Loucy (cell line): ENCODE measurements at regions not wholly inside any gene's neighbourhood (a gene's known extent, or its start where the extent isn't known, plus 50 kb on each side); places are given as distances from the start of the nearest gene placed in this dataset.

Experiments used
- H2AFZ ChIP-seq: fragments of 200-600 bp; sonication (generic); 2 replicates; pipeline ENCODE4 v1.6.0; 2016; ENCODE audit warnings: antibody characterized with exemption, mild to moderate bottlenecking, low read length, moderate library complexity
- H3F3A ChIP-seq: fragments of 200-600 bp; 2 replicates; pipeline ENCODE4 v1.6.0; 2016; ENCODE audit warnings: antibody characterized with exemption, low read depth, mild to moderate bottlenecking
- H3K27me3 ChIP-seq: fragments of 200-600 bp; sonication (generic); 2 replicates; pipeline ENCODE4 v1.6.1; 2014; ENCODE audit warnings: low read length, mild to moderate bottlenecking; ENCODE audit not compliant: insufficient read depth, poor library complexity, severe bottlenecking
- H3K36me3 ChIP-seq: fragments of 200-600 bp; sonication (generic); 2 replicates; pipeline ENCODE4 v1.6.1; 2016; ENCODE audit warnings: low read length; ENCODE audit not compliant: insufficient read depth
- H3K4me1 ChIP-seq: fragments of 200-600 bp; sonication (generic); 2 replicates; pipeline ENCODE4 v1.5.1; 2014; ENCODE audit warnings: low read length, mild to moderate bottlenecking; ENCODE audit not compliant: insufficient read depth, poor library complexity, severe bottlenecking
- H3K4me2 ChIP-seq: fragments of 200-600 bp; sonication (generic); 2 replicates; pipeline ENCODE4 v1.6.0; 2014; ENCODE audit warnings: antibody characterized with exemption, low read length, low read depth, mild to moderate bottlenecking; ENCODE audit not compliant: poor library complexity, severe bottlenecking
- H3K4me3 ChIP-seq: fragments of 200-600 bp; sonication (generic); 2 replicates; pipeline ENCODE4 v1.5.1; 2014; ENCODE audit warnings: low read length, mild to moderate bottlenecking, mixed read lengths; ENCODE audit not compliant: poor library complexity, severe bottlenecking
- H3K79me2 ChIP-seq: fragments of 200-600 bp; sonication (generic); 2 replicates; pipeline ENCODE4 v1.6.1; 2014; ENCODE audit warnings: low read length; ENCODE audit not compliant: insufficient read depth
- H3K9ac ChIP-seq: fragments of 200-600 bp; sonication (generic); 2 replicates; pipeline ENCODE4 v1.6.0; 2014; ENCODE audit warnings: mild to moderate bottlenecking, low read depth, low read length, moderate library complexity; ENCODE audit not compliant: poor library complexity, severe bottlenecking
- H3K9me2 ChIP-seq: fragments of 200-600 bp; sonication (generic); replicated peaks from 2 replicates; pipeline ENCODE4 v1.6.1; 2016; ENCODE audit warnings: low read depth, low read length, mixed read lengths
- H3K9me3 ChIP-seq: fragments of 200-600 bp; sonication (generic); 2 replicates; pipeline ENCODE4 v1.6.1; 2014; ENCODE audit warnings: mild to moderate bottlenecking, antibody characterized with exemption, low read length, low read depth; ENCODE audit not compliant: insufficient read depth
- H4K20me1 ChIP-seq: fragments of 200-600 bp; sonication (generic); 2 replicates; pipeline ENCODE4 v1.6.0; 2014; ENCODE audit warnings: antibody characterized with exemption, low read length, mild to moderate bottlenecking; ENCODE audit not compliant: insufficient read depth, poor library complexity, severe bottlenecking
- EZH2phosphoT487 ChIP-seq: fragments of 200-600 bp; IDR thresholded peaks from 2 replicates; pipeline ENCODE4 v1.6.1; 2018; ENCODE audit warnings: antibody characterized with exemption, mild to moderate bottlenecking, moderate library complexity, borderline replicate concordance
- TF ChIP-seq, protein P1 (sequence below): fragments of 200-600 bp; sonication (generic); conservative IDR thresholded peaks from 2 replicates; pipeline ENCODE4 v1.5.1; 2014; ENCODE audit warnings: mild to moderate bottlenecking, antibody characterized with exemption, low read length

DNA sequence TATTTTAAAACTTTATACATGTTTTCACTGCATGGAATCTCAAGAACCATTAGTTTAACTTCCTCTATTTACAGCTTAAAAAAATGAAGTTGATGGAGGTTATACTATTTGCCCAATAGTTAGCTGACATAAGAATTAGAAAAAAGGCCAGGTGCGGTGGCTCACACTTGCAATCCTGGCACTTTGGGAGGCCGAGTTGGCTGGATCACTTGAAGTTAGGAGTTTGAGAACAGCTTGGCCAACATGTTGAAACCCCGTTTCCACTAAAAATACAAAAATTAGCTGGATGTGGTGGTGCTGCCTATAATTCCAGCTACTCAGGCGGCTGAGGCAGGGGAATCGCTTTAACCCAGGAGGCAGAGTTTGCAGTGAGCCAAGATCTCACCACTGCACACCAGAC is 125.1 kb upstream of the CDH19 start:
- TF ChIP-seq EZH2phosphoT487: no peak
- TF ChIP-seq, protein P1, sequence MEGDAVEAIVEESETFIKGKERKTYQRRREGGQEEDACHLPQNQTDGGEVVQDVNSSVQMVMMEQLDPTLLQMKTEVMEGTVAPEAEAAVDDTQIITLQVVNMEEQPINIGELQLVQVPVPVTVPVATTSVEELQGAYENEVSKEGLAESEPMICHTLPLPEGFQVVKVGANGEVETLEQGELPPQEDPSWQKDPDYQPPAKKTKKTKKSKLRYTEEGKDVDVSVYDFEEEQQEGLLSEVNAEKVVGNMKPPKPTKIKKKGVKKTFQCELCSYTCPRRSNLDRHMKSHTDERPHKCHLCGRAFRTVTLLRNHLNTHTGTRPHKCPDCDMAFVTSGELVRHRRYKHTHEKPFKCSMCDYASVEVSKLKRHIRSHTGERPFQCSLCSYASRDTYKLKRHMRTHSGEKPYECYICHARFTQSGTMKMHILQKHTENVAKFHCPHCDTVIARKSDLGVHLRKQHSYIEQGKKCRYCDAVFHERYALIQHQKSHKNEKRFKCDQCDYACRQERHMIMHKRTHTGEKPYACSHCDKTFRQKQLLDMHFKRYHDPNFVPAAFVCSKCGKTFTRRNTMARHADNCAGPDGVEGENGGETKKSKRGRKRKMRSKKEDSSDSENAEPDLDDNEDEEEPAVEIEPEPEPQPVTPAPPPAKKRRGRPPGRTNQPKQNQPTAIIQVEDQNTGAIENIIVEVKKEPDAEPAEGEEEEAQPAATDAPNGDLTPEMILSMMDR: no peak
- Histone ChIP-seq H4K20me1 (no peaks in the 10 kb centered on the region), H3K9me3 (no peaks in the 10 kb centered on the region), H3K79me2 (no peaks in the 10 kb centered on the region), H3K9ac (no peak overlapping the region), H3K9me2 (no peaks in the 10 kb centered on the region), H3K4me3 (no peak overlapping the region), H3K4me1 (no peaks in the 10 kb centered on the region), H2AFZ (no peak overlapping the region), H3K36me3 (no peaks in the 10 kb centered on the region), H3F3A (no peaks in the 10 kb centered on the region), H3K4me2 (no peak overlapping the region), H3K27me3 (no peaks in the 10 kb centered on the region)

DNA sequence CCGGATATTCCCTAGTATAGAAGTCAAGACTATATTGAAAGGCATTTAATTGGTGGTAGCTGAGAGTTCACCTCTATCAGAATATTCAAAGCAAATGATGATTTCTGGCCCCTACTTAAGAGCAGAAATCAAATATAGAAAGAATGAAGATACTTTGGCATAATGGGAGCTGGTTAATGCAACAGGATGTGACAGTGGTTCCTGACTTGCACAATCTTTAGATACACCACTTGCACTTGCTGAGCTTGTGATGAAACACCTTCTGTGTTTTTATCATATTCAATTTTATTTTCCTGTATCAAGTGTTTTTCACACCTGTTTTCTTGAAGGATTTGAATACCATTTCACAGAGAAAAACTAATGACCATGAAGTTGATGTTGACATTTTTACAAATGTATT is 124.1 kb upstream of the CDH19 start:
- TF ChIP-seq EZH2phosphoT487: no peak
- TF ChIP-seq, protein P1: no peak

DNA sequence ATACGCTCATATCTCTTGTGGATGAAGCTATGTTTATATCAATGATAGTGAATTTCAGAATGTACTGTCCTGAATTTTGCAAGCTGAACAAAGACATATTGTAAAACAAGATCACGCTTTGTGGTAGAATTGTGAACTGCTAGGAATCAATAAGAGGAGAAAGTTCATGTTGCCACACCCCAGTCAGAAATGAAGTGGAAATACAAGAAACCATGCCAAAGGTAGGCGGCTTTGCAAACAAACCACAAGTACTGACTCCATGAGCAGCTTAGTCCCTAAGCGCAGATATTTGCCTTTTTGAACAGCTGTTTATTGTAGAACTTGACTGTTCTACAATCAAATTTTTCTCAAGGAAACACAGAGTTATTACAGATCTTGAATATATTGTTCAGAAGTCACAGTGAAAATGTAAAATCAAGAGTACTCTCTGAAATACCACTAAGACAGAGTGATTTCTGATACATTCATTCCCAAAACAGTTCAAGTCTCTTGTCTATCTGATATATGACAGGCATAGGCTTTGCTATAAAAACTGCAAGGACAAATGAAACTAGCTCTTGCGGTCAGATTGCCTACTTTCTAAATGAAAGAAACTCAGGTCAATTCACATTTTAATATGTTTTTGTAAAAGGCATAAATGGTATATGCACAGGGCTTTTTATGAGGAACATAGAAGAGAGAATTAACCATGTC is 120.9 kb upstream of the CDH19 start:
- H3K4me3 ChIP-seq: no peak overlapping the region
- no peaks in the 10 kb centered on the region for H3K4me1 ChIP-seq
- no peaks in the 10 kb centered on the region for H3K27me3 ChIP-seq
- no peaks in the 10 kb centered on the region for H3K79me2 ChIP-seq
- H3K36me3 ChIP-seq: no peaks in the 10 kb centered on the region
- TF ChIP-seq, protein P1: no peak
- TF ChIP-seq EZH2phosphoT487: no peak
- H2AFZ ChIP-seq: no peak overlapping the region
- no peaks in the 10 kb centered on the region for H4K20me1 ChIP-seq
- no peak overlapping the region for H3K4me2 ChIP-seq
- no peaks in the 10 kb centered on the region for H3F3A ChIP-seq
- H3K9ac ChIP-seq: no peak overlapping the region
- H3K9me3 ChIP-seq: no peaks in the 10 kb centered on the region
- no peaks in the 10 kb centered on the region for H3K9me2 ChIP-seq

More for the DNA sequence above, 124.1 kb upstream of the CDH19 start:
- Histone ChIP-seq H3F3A (no peaks in the 10 kb centered on the region), H4K20me1 (no peaks in the 10 kb centered on the region), H2AFZ (no peak overlapping the region), H3K9ac (no peak overlapping the region), H3K4me2 (no peak overlapping the region), H3K36me3 (no peaks in the 10 kb centered on the region), H3K27me3 (no peaks in the 10 kb centered on the region), H3K9me3 (no peaks in the 10 kb centered on the region), H3K4me1 (no peaks in the 10 kb centered on the region), H3K79me2 (no peaks in the 10 kb centered on the region), H3K9me2 (no peaks in the 10 kb centered on the region), H3K4me3 (no peak overlapping the region)
